HL-60 (cell line): ENCODE measurements at regions not wholly inside any gene's neighbourhood (a gene's known extent, or its start where the extent isn't known, plus 50 kb on each side); places are given as distances from the start of the nearest gene placed in this dataset.

Experiments
- TF ChIP-seq, protein P1 (sequence below): IDR thresholded peaks from one replicate; pipeline ENCODE4 v1.5.1; 2011; ENCODE audit warnings: low read length, control low read depth, inconsistent platforms; ENCODE audit not compliant: insufficient read depth
- TF ChIP-seq, protein P2 (sequence below): IDR thresholded peaks from 2 replicates; pipeline ENCODE4 v1.6.1; 2012; ENCODE audit warnings: low read depth; ENCODE audit not compliant: insufficient replicate concordance

DNA sequence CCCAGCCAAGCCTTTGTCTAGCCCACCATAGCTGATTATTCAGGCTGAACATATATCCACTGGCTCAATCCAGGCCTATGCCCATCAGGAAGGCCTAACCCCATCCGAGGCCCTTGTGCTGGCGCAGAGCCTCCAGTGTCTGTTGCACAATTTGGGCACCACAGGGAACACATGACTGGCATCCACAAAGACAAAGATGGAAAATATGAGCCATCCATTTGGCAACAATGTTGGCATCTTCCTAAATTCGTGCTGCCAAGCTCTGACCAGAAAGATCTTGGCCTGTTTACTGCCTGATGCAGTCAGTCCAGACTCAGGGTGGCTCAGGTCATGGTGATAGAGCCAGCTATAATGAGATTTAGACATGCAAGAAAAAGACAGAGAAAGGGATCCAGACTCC lies 233.8 kb downstream of the PIK3R1 start:
- TF ChIP-seq, protein P1, sequence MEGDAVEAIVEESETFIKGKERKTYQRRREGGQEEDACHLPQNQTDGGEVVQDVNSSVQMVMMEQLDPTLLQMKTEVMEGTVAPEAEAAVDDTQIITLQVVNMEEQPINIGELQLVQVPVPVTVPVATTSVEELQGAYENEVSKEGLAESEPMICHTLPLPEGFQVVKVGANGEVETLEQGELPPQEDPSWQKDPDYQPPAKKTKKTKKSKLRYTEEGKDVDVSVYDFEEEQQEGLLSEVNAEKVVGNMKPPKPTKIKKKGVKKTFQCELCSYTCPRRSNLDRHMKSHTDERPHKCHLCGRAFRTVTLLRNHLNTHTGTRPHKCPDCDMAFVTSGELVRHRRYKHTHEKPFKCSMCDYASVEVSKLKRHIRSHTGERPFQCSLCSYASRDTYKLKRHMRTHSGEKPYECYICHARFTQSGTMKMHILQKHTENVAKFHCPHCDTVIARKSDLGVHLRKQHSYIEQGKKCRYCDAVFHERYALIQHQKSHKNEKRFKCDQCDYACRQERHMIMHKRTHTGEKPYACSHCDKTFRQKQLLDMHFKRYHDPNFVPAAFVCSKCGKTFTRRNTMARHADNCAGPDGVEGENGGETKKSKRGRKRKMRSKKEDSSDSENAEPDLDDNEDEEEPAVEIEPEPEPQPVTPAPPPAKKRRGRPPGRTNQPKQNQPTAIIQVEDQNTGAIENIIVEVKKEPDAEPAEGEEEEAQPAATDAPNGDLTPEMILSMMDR, result no peak
- TF ChIP-seq, protein P2, sequence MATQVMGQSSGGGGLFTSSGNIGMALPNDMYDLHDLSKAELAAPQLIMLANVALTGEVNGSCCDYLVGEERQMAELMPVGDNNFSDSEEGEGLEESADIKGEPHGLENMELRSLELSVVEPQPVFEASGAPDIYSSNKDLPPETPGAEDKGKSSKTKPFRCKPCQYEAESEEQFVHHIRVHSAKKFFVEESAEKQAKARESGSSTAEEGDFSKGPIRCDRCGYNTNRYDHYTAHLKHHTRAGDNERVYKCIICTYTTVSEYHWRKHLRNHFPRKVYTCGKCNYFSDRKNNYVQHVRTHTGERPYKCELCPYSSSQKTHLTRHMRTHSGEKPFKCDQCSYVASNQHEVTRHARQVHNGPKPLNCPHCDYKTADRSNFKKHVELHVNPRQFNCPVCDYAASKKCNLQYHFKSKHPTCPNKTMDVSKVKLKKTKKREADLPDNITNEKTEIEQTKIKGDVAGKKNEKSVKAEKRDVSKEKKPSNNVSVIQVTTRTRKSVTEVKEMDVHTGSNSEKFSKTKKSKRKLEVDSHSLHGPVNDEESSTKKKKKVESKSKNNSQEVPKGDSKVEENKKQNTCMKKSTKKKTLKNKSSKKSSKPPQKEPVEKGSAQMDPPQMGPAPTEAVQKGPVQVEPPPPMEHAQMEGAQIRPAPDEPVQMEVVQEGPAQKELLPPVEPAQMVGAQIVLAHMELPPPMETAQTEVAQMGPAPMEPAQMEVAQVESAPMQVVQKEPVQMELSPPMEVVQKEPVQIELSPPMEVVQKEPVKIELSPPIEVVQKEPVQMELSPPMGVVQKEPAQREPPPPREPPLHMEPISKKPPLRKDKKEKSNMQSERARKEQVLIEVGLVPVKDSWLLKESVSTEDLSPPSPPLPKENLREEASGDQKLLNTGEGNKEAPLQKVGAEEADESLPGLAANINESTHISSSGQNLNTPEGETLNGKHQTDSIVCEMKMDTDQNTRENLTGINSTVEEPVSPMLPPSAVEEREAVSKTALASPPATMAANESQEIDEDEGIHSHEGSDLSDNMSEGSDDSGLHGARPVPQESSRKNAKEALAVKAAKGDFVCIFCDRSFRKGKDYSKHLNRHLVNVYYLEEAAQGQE, result no peak
